K562 (cell line): ENCODE measurements at regions not wholly inside any gene's neighbourhood (a gene's known extent, or its start where the extent isn't known, plus 50 kb on each side); places are given as distances from the start of the nearest gene placed in this dataset.

Experiments
- ATAC-seq: fragments of 200-7000 bp; cut with Tn5 transposase; 3 replicates; pipeline ENCODE4 v1.9.1; 2020; ENCODE audit warnings: moderate library complexity
- BruUV-seq: library from RNA; stranded (reverse); fragments of 400-500 nt; replicated peaks from 2 replicates; lab custom pipeline; 2021; lab: Mats Ljungman, UMichigan
- CTCF ChIA-PET: fragments of 300-600 bp; formaldehyde crosslinking; extraction: SDS; loops from one replicate; lab custom pipeline; 2021; ENCODE audit warnings: low intra/inter-chr PET ratio; lab: Yijun Ruan, JAX
- POLR2A ChIA-PET: fragments of 300-600, 350-650 bp; sonication (Branson Sonifier 250); formaldehyde crosslinking; extraction: SDS; loops from one replicate; lab custom pipeline; 2021; ENCODE audit warnings: antibody characterized with exemption, inconsistent platforms; lab: Yijun Ruan, JAX
- DNase-seq, 4 experiments: peaks; one replicate each; pipeline versions ENCODE4 v3.0.0 to v3.0.0-alpha.2; 2011 to 2018; ENCODE audit warnings: low spot score in 3 of 4, mixed read lengths in 3 of 4; ENCODE audit errors: extremely low read depth in 1 of 4
- FAIRE-seq: peaks from 2 replicates; lab custom pipeline; 2011; peaks lifted over from hg19 to GRCh38; lab: Jason Lieb, UNC
- H2AFZ ChIP-seq: 2 replicates; pipeline ENCODE4 v1.6.0; 2011; ENCODE audit warnings: low read depth, low read length, control low read depth, inconsistent platforms
- H3K27ac ChIP-seq: fragments of 200-600 bp; 3 replicates; pipeline ENCODE4 v1.8.0; 2011; ENCODE audit warnings: low read depth, mild to moderate bottlenecking, control low read depth, inconsistent platforms, low read length, moderate library complexity, mixed read lengths; ENCODE audit errors: extremely low read depth
- H3K27me3 ChIP-seq, 2 experiments: fragments of 300-600 bp in 1 of 2; 2 replicates in 1 of 2; 3 replicates in 1 of 2; pipeline versions ENCODE4 v1.6.0 to v1.8.0; 2011; ENCODE audit warnings: inconsistent platforms in 2 of 2, low read length in 2 of 2, mild to moderate bottlenecking in 1 of 2, mixed read lengths in 1 of 2, moderate library complexity in 1 of 2; ENCODE audit not compliant: control insufficient read depth in 2 of 2, insufficient read depth in 2 of 2
- H3K36me3 ChIP-seq: fragments of 300-600 bp; 3 replicates; pipeline ENCODE4 v1.8.0; 2011; ENCODE audit warnings: mild to moderate bottlenecking, low read length, inconsistent platforms; ENCODE audit not compliant: control insufficient read depth, insufficient read depth
- H3K4me1 ChIP-seq, 2 experiments: fragments of 200-600 bp in 1 of 2; replicated peaks in 1 of 2; 2 replicates in 1 of 2; 3 replicates in 1 of 2; pipeline versions ENCODE4 v1.5.1 to v1.8.0; 2011; ENCODE audit warnings: inconsistent platforms in 2 of 2, low read length in 2 of 2, mild to moderate bottlenecking in 1 of 2, mixed read lengths in 1 of 2, moderate library complexity in 1 of 2; ENCODE audit not compliant: control insufficient read depth in 2 of 2, insufficient read depth in 2 of 2
- H3K4me2 ChIP-seq: 2 replicates; pipeline ENCODE4 v1.6.1; 2011; ENCODE audit warnings: low read length, control low read depth, inconsistent platforms, mixed read lengths; ENCODE audit not compliant: insufficient read depth
- H3K4me3 ChIP-seq: fragments of 200-600 bp; sonication (generic), shearing (Covaris generic); 2 replicates; pipeline ENCODE4 v1.5.1; 2016; ENCODE audit warnings: control low read depth, inconsistent platforms
- H3K79me2 ChIP-seq: fragments of 200-600 bp; 3 replicates; pipeline ENCODE4 v1.8.0; 2011; ENCODE audit warnings: low read length, inconsistent platforms; ENCODE audit not compliant: control insufficient read depth, insufficient read depth
- H3K9ac ChIP-seq, 2 experiments: 2 replicates each; pipeline versions ENCODE4 v1.6.0 to v1.6.1; 2011; ENCODE audit warnings: low read depth in 2 of 2, low read length in 2 of 2, control low read depth in 1 of 2, inconsistent platforms in 1 of 2, mild to moderate bottlenecking in 1 of 2, mixed read lengths in 1 of 2; ENCODE audit not compliant: insufficient read depth in 1 of 2
- H3K9me1 ChIP-seq: one replicate; pipeline ENCODE4 v1.6.0; 2011; ENCODE audit warnings: inconsistent platforms, mild to moderate bottlenecking, low read length, moderate library complexity; ENCODE audit not compliant: control insufficient read depth, insufficient read depth
- H3K9me3 ChIP-seq: replicated peaks from 2 replicates; pipeline ENCODE4 v1.5.1; 2011; ENCODE audit warnings: low read depth, low read length, inconsistent platforms; ENCODE audit not compliant: control insufficient read depth, insufficient read depth
- H4K20me1 ChIP-seq: replicated peaks from 2 replicates; pipeline ENCODE4 v1.6.1; 2011; ENCODE audit warnings: low read length, inconsistent platforms, mixed read lengths; ENCODE audit not compliant: control insufficient read depth, insufficient read depth
- ETV6 ChIP-seq, 3 experiments: fragments of 150-350 bp in 1 of 3; sonication (generic) in 1 of 3; formaldehyde crosslinking in 1 of 3; IDR thresholded peaks; 2 replicates each; pipeline versions ENCODE4 v1.6.1 to v1.8.0; 2014 to 2022; ENCODE audit warnings: borderline replicate concordance in 2 of 3, low read depth in 2 of 3, antibody characterized with exemption in 1 of 3, low read length in 1 of 3, mild to moderate bottlenecking in 1 of 3, missing genetic modification reagents in 1 of 3
- HDGF ChIP-seq: fragments of 450-650 bp; IDR thresholded peaks from 2 replicates; pipeline ENCODE4 v1.6.1; 2016
- MAZ ChIP-seq, 2 experiments: fragments of 450-650 bp in 1 of 2; sonication (generic) in 1 of 2; formaldehyde crosslinking; IDR thresholded peaks in 1 of 2; conservative IDR thresholded peaks in 1 of 2; 2 replicates each; pipeline versions ENCODE4 v1.4.0 to v1.5.0; 2020; ENCODE audit warnings: mild to moderate bottlenecking in 1 of 2, missing genetic modification reagents in 1 of 2
- POLR3A ChIP-seq: IDR thresholded peaks from 2 replicates; pipeline ENCODE4 v1.6.1; 2011; ENCODE audit warnings: borderline replicate concordance, mild to moderate bottlenecking, moderate library complexity; ENCODE audit not compliant: insufficient read length, insufficient read depth; ENCODE audit errors: extremely low read depth
- SPI1 ChIP-seq: IDR thresholded peaks from 2 replicates; pipeline ENCODE4 v1.6.1; 2011; ENCODE audit warnings: low read depth, low read length, control low read depth, borderline replicate concordance
- YBX1 ChIP-seq: fragments of 450-650 bp; IDR thresholded peaks from 2 replicates; pipeline ENCODE4 v1.7.1; 2016; ENCODE audit warnings: mild to moderate bottlenecking
- ZNF140 ChIP-seq: fragments of 250-450 bp; sonication (Bioruptor Pico); IDR thresholded peaks from 2 replicates; pipeline ENCODE4 v1.8.0; 2021; ENCODE audit warnings: moderate library complexity, mild to moderate bottlenecking, inconsistent platforms
- WGBS: fragments of 100-300 bp; shearing (Covaris generic); methylation state at CpG from one replicate; pipeline ENCODE4 v1.1.6; 2016; ENCODE audit warnings: low coverage, mixed read lengths; ENCODE audit not compliant: insufficient coverage; ENCODE audit errors: missing lambda C conversion rate; 5-methylcytosine and 5-hydroxymethylcytosine counted together
- in situ Hi-C: fragments of 300-500 bp; cut with MboI; formaldehyde crosslinking; loops from 4 replicates; pipeline ENCODE4 v1.15.0; 2018; ENCODE audit warnings: inconsistent platforms, mixed read lengths
- intact Hi-C: fragments of 100-400 bp; cut with micrococcal nuclease; formaldehyde crosslinking; loops from 2 replicates; pipeline ENCODE4 v1.14.2; 2022
- TF ChIP-seq, protein P1 (sequence below): fragments of 450-650 bp; IDR thresholded peaks from 2 replicates; pipeline ENCODE4 v1.6.1; 2017; ENCODE audit warnings: antibody characterized with exemption, mild to moderate bottlenecking
- TF ChIP-seq, protein P2 (sequence below): fragments of 450-650 bp; IDR thresholded peaks from 2 replicates; pipeline ENCODE4 v1.6.1; 2014; ENCODE audit warnings: low read depth, mild to moderate bottlenecking, moderate library complexity, borderline replicate concordance
- TF ChIP-seq, protein P3 (sequence below): fragments of 450-650 bp; formaldehyde crosslinking; IDR thresholded peaks from 2 replicates; pipeline ENCODE4 v1.4.0; 2022; ENCODE audit warnings: missing genetic modification characterization

DNA sequence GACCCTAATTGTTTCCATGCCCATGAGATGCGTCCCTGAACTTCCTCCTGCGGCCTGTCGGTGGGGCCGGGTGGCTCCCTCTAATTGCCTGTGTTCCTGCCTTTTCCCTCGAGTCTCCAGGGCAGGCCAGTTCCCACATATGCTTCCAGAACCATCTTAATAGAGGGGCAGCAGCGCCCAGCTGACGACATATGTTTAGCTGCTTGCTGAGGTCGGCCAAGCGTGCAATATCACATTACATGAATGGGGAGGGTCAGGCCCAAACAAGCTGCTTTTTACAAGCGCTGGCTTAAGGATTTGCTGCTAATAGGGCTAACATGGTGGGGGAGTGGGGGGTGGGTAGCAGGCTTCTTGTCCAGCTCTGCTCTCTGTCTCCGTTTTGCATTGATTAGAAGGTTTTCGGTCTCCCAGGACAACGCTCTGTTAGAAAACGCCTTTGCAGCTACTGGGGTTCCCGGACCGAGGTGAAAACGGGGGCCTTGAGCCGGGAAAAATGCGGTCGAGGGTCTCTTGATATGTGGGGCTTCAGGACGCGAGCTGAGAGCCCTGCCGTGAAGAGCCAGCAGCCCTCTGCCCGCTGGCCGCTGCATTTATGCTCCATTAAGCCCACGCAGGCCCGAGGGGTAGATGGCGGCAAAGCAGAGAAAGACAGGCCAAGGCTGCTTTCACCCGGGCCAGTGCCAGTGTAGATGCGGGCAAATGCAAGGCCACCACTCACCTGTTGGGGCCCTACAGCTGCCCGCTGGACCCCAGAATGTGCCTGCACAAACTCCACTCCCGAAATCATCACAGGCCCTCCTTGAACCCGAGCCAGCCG is 308.5 kb downstream of the BMP7 start:
- TF ChIP-seq YBX1, result no peak
- TF ChIP-seq, protein P1, sequence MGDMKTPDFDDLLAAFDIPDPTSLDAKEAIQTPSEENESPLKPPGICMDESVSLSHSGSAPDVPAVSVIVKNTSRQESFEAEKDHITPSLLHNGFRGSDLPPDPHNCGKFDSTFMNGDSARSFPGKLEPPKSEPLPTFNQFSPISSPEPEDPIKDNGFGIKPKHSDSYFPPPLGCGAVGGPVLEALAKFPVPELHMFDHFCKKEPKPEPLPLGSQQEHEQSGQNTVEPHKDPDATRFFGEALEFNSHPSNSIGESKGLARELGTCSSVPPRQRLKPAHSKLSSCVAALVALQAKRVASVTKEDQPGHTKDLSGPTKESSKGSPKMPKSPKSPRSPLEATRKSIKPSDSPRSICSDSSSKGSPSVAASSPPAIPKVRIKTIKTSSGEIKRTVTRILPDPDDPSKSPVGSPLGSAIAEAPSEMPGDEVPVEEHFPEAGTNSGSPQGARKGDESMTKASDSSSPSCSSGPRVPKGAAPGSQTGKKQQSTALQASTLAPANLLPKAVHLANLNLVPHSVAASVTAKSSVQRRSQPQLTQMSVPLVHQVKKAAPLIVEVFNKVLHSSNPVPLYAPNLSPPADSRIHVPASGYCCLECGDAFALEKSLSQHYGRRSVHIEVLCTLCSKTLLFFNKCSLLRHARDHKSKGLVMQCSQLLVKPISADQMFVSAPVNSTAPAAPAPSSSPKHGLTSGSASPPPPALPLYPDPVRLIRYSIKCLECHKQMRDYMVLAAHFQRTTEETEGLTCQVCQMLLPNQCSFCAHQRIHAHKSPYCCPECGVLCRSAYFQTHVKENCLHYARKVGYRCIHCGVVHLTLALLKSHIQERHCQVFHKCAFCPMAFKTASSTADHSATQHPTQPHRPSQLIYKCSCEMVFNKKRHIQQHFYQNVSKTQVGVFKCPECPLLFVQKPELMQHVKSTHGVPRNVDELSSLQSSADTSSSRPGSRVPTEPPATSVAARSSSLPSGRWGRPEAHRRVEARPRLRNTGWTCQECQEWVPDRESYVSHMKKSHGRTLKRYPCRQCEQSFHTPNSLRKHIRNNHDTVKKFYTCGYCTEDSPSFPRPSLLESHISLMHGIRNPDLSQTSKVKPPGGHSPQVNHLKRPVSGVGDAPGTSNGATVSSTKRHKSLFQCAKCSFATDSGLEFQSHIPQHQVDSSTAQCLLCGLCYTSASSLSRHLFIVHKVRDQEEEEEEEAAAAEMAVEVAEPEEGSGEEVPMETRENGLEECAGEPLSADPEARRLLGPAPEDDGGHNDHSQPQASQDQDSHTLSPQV, result no peak
- TF ChIP-seq SPI1, result no peak
- TF ChIP-seq, protein P2, sequence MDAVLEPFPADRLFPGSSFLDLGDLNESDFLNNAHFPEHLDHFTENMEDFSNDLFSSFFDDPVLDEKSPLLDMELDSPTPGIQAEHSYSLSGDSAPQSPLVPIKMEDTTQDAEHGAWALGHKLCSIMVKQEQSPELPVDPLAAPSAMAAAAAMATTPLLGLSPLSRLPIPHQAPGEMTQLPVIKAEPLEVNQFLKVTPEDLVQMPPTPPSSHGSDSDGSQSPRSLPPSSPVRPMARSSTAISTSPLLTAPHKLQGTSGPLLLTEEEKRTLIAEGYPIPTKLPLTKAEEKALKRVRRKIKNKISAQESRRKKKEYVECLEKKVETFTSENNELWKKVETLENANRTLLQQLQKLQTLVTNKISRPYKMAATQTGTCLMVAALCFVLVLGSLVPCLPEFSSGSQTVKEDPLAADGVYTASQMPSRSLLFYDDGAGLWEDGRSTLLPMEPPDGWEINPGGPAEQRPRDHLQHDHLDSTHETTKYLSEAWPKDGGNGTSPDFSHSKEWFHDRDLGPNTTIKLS, result no peak
- TF ChIP-seq, protein P3, sequence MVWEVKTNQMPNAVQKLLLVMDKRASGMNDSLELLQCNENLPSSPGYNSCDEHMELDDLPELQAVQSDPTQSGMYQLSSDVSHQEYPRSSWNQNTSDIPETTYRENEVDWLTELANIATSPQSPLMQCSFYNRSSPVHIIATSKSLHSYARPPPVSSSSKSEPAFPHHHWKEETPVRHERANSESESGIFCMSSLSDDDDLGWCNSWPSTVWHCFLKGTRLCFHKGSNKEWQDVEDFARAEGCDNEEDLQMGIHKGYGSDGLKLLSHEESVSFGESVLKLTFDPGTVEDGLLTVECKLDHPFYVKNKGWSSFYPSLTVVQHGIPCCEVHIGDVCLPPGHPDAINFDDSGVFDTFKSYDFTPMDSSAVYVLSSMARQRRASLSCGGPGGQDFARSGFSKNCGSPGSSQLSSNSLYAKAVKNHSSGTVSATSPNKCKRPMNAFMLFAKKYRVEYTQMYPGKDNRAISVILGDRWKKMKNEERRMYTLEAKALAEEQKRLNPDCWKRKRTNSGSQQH, result no peak
- TF ChIP-seq POLR3A, result no peak
- TF ChIP-seq ZNF140, result no peak
- no peak for TF ChIP-seq HDGF
- TF ChIP-seq MAZ (CRISPR knock-in tag; conservative IDR thresholded peaks at IDR 0.05 in 1 of 2, IDR thresholded peaks at IDR 0.05 in 1 of 2), result no peak
- no peak for TF ChIP-seq ETV6 (IDR thresholded peaks at IDR 0.05; ENCODE audit: borderline replicate concordance in 1 of 2, low read depth in 2 of 2, low read length in 1 of 2)
- no peak for TF ChIP-seq ETV6 (CRISPR knock-in tag; IDR thresholded peaks at IDR 0.05; ENCODE audit: borderline replicate concordance)
- Histone ChIP-seq H3K4me3 (no peak overlapping the region), H3K9me3 (no peaks in the 10 kb centered on the region)

More for the DNA sequence above, 308.5 kb downstream of the BMP7 start:
- DNase-seq, result no peak
- peaks cover 29 to 52% of the 10 kb centered on the region in 2 experiments for H3K27me3 ChIP-seq
- intact Hi-C loops, result no loop called here
- H3K4me2 ChIP-seq, result no peak overlapping the region
- ChIA-PET POLR2A (no interaction called here), CTCF (no interaction called here)
- H3K9ac ChIP-seq, result no peak overlapping the region
- H3K4me1 ChIP-seq, result no peaks in the 10 kb centered on the region
- no peak overlapping the region for H2AFZ ChIP-seq
- in situ Hi-C loops, result no loop called here
- H3K27ac ChIP-seq, result no peak overlapping the region
- no peak for FAIRE-seq
- ATAC-seq, result no peak
- H3K36me3 ChIP-seq, result no peaks in the 10 kb centered on the region
- no peaks in the 10 kb centered on the region for H4K20me1 ChIP-seq
- no peaks in the 10 kb centered on the region for H3K9me1 ChIP-seq
- BruUV-seq, result no TSS peak
- 2% methylated on average over 31 of the region's 34 CpGs for WGBS
- H3K79me2 ChIP-seq, result no peaks in the 10 kb centered on the region
